Right renal pelvis (tissue), 4 donors: ENCODE measurements at regions not wholly inside any gene's neighbourhood (a gene's known extent, or its start where the extent isn't known, plus 50 kb on each side); places are given as distances from the start of the nearest gene placed in this dataset.
"Not testable (repeated sequence)": the region's sequence is repeated elsewhere in the genome, so short reads cannot be mapped to it uniquely, and the experiment has no call there.

Experiments used
- DNase-seq, 4 donors: peaks; one replicate each; pipeline ENCODE4 v3.0.0-alpha.2; 2013; ENCODE audit warnings: low read depth in 4 of 4, low spot score in 3 of 4, missing footprints in 1 of 4

DNA sequence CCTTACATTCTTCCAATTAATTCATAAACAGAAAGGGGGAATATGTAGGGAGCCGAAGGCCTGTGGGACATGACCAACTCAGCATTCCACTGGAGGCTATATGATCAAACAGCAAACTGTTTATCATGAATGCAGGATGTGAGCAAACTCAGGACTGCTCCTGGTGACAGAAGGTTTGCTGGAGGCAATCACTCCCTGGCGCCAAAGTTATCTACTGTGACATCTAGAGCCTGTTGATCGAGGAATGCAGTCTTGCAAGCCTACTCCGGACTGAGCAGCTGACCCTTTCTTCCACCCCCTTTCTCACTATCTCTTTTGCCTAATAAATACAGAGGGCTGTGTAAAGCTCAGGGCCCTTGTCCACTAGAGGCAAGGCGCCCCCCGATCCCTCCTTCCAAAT, 122.0 kb upstream of the ZCCHC13 start:
- DNase-seq = not testable (repeated sequence)

DNA sequence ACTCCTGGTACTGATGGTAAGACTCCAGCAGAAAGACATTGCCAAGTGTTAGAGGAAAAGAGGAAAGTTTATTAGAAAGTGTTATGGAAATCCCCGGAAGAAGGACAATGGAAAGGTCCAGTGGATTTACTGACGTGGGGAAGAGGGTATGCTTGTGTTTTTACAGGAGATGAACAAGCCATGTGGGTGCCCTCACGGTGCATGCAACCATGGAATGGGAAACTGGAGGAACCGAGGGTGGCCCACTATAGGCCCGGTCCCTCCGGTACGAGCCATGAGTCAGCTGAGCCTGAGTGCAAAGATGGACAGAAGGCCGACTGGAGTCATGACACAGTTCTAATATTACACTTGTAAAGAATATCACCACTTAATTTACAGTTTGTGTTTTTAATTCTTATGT, 123.3 kb upstream of the ZCCHC13 start:
- no peak for DNase-seq

DNA sequence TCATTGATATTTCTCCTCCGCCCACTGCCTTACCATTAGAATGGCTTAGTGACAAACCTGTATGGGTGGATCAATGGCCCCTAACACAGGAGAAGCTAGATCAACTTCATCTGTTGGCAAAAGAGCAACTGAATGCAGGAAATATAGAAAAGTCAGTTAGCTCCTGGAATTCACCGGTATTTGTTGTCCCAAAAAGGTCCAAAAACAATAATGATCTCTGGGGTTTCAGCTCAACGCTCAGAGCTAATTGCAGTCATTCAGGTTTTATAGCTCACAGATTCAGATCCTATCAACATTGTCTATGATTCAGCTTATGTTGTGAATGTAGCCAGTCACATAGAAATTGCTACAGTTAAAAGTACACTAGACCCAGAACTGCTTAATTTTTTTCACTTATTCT, 124.0 kb upstream of the ZCCHC13 start:
- no peak for DNase-seq

DNA sequence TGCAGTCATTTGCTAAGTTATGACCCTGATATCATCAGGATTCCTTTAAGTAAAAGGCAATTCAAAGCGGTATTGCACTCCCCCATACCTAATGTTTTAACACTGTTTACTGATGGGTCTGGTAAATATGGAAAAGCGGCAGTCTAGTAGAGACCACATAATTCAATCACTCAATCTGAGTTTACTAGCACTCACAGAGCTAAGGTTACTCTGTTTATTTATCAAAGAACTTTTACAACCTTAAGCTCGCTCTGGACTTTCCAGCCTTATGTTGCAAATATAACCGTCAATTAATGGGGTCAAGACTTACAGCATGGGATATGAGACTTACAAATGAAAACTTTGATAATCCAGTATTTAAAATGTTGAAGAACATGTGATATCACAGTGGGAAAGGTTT, 124.5 kb upstream of the ZCCHC13 start:
- DNase-seq = no peak

DNA sequence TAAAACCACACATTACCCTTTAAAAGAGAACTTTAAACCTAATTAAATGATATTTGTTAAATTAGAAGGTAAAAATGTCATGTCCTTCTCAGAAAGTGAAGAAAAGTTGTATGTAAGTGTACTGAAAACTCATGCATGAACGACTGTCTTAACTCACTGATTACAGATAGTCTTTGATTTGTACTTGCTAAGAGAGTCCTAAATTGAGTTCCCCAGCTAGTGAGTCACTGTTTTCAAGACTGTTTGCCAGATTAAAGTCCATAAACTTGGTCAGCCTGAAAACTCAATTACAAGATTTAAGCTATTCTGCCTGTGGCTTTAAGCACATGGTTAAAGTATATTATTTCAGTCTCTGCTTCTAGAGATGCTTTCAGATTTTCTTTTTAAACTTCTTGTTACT, 124.9 kb upstream of the ZCCHC13 start:
- DNase-seq = no peak

DNA sequence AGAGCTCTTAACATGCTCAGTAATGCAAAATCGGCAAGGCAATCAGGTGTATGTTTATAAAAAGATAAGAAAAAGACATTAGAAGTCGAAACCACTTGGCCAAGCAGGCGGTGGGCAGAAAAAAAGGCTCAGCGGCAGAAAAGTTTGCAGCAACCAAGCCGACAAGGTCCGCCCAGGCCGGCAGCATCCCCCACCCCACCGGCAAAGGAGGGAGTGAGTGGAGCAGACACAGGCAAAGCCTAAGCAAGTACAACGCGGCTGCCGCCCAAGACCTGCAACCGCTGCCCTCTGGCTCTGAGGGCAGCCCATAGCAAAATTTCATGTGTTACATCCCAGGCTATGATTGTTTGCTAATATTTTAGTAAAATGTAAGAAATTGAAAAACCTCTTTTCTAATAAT, 125.4 kb upstream of the ZCCHC13 start:
- DNase-seq = no peak

DNA sequence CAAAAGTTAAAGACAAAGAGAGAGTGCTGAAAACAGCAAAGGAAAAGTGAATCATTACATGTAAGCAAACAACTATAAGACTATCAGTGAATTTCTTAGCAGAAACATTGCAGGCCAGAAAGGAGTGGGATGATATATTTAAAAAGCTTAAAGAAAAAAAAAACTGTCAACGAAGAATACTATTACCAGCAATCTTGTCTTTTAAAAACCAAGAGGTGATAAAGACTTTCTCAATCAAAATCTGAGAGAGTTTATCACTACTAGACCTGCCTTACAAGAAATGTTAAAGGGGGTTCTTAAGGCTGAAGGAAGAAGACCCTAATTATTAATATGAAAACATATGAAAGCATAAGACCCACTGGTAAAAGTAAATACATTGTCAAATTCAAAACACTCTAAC, 132.5 kb upstream of the ZCCHC13 start:
- DNase-seq = no peak

DNA sequence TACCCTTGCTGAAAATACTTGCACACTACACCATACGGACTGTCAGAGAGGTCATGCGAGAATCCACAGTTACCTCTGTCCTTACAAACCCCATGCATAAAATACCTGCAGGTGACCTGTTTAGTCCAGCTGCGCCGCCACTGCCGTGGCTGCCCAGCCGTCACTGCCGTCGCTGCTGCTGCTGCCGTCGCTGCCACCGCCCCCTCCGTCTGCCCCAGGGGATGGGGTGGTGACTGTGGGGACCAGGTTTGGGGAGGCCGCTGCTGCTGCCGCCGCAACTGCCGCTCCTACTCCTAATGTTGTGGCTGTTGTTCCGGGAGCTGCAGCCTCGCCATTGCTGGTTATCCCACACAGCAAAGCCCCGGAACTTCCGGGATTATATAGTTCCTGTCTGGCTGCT, 141.8 kb upstream of the ZCCHC13 start:
- DNase-seq = no peak

DNA sequence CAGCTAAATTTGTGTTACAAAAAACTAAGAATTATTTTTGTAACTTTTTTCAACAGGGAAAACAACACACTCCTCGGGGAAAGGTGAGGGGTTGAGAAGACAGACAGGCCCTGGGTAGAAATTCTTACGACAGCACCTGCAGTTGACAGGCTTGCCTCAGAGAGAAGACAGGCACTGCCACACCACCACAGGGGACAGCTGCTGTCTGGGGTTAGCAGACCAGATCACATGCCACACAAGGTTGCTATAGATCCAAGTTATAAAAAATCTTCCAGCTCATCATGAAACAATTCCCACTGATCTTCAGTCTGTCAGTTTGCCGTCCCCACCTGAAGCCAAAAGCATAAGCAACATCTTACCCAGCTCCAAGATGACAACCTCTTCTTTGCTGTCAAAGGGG, 143.2 kb upstream of the ZCCHC13 start:
- DNase-seq = no peak

DNA sequence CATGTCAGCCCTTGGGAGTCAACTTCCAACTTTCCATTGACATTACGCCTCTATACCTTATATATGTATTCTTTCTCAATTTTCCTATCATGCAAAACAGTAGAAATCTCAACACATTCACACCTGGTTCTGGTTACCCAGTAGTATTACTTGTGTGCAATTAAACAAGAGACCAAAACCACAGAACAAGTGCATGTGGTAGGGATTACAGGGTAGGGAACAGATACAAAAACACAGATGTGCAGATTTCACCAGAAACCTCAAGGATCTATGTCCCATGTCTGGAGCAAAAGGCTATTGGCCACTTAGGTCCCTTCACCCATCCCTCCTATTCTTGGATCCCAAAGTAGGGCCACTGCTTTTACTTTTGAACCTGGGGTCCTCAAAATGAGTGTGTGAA, 143.6 kb upstream of the ZCCHC13 start:
- DNase-seq = no peak

DNA sequence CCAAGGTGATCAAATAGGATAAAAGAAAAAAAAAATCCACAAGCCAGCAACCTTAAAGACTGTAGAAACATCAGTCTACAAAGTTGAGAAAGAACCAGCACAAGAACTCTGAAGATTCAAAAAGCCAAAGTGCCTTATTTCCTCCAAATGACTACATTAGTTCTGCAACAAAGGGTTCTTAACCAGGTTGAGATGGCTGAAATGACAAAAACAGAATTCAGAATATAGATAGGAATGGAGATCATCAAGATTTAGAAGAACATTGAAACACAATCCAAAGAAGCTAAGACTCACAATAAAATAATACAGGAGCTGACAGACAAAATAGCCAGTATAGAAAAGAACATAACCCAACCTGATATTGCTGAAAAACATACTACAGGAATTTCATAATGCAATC, 156.5 kb upstream of the ZCCHC13 start:
- no peak for DNase-seq

DNA sequence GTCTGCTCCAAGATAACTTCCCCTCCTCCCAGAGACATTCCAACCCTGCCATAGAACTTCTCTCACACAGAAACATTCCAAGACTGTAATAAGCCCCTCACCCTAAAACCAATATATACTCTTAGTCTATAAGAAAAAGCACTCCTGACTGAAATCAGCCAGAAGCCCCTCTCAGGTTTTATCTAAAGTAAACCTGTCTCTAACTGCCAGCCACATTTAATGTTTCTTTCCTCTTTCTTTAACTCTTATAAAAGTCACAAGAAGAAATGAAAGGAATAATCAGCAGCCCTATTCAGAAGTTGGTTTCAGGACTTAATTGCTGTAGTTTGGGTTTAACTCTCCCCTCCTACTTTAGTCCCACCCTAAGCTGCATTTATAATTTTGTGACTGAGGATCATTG, 165.0 kb upstream of the ZCCHC13 start:
- no peak for DNase-seq

DNA sequence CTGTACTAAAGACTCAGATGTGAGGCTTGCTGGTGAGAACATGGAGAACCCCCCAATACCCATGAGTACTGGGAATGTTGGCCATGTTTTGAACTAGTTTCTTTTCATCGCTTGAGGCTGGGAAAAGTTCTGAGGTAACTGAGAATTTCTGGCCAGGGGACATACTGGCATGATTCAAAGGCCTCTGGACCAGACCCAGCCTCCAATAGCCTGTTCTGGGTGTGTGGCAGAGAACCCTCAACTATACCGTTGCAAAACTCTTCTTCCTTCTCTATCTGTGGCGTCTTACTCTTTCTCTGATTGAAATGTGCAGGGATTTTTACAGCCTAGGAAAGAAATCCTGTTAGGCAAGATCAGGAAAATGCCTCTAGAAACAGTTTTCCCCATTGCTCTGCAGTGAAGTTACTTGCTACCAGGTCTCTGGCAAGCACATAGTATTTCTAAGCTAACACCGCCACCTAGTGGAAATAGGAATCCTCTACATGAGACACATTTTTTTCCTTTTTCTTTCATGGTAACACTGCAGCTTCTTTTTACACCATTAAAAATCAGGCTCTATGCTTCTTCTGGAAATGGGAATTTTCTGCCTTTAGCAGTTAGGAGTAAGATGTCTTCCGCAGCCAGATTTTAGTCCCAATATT, 170.7 kb upstream of the ZCCHC13 start:
- peak; percentile 22 to 28 (median 23) for DNase-seq

DNA sequence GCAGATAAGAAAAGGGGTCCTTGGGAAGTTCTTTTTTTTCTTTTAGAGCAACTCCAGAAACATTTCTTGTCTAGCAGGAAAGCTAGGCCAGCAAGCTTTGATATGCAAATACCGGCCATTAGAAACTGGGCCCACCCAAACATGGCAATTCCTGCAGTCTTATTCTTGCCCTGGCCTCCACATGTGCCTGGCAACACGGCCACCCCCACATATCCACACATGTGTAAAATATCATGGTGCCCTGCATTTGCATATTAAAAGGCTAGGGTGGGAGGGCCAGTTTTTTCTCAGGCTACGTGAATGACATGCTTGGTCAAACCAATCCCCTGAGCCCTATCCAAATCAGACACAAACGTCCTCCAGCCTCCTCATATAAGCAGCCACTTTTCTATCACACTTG, 171.7 kb upstream of the ZCCHC13 start:
- no peak for DNase-seq

DNA sequence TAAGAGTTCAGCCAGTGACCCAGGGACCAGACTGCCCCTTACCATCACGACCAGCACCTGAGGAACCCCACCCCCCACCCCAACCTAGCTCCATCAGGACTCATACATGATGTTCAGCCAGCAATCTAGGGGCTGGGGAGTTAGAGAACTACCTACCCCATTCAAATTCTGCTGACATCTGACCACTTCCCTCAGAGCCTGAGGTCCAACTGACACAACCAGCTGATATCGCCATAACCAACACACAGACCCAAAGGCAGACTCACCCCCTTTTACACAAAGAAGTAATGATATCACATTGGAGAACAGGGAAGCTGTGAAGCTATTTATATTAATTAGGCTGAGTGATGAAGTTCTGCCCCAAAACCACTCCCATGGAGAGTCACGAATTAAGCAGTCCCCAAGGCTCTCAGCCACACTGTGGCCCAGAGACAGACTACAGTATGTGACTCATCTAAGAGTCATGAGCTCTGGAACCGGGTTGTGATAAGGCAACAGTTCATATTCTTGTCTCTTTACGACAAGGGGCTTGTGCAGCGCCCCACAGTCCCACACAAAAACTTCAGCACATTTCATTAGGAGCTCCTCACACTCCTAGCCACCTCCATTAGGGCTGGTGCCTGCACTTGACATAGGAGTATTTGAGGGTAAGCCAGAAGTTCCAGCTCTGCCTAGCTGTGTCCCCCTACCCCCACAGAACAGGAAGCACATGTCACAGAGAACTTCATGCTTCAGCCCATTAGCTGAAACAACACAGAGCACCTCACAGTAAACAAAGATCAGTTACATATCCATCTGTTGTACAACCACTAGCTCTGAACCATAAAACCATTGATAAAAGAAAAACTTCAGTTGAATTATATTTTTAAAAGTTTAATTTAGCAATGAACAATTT, 184.7 kb upstream of the ZCCHC13 start:
- no peak for DNase-seq

DNA sequence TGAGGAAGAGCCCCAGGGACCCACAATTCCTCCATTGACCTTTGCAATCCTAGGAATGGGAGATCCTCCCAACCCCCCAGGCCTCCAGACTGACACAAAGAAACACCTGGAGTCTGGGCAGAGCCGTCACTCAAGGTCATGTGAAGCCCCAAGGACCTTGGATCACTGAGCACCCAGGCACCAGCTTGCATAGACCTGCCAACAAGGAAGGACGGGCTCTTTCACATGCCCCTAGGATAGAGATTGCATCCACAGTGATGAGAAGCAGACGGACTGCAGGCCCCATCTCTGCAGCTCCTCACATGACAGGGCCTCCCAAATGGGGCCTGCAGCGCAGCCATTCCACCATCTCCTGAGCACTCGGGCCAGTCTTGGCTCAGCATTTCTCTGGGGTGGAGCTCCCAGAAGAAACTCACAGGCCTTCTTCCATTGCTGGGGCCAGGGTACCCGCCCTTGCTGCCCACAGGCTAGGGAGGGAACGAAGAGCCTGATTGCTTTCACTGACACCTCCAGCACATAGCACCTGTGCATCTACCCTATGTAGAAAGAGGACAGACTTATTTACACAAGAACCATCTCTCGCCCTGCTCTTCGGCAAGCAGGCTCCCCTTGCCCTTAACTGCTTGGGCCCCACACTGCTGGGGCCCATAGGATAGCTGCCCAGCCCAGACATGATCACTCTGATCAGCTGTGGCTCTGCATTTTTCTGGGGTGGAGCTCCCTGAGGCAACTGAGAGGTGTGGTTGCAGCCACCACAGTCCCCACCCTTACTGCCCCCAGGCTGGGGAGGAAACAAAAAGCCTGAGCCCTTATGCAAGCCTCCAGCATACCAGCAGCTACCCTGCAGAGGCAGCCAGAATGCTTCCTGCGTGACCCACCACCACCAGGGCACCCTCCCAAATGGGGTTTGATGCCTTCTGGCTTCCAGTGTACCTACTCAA, 185.7 kb upstream of the ZCCHC13 start:
- DNase-seq = no peak

DNA sequence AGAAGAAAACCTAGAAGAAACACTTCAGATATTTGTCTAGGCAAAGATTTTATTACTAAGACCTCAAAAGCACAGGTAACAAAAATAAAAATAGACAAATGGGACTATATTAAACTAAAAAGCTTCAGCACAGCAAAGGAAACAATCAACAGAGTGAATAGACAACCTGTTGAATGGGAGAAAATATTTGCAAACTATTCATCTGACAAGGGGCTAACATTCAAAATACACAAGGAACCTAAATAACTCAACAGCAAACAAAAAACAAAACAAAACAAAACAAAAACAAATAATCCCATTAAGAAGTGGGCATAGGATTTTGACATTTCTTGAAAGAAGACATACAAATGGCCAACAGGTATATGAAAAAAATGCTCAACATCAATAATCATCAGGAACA, 192.7 kb upstream of the ZCCHC13 start:
- DNase-seq = no peak

DNA sequence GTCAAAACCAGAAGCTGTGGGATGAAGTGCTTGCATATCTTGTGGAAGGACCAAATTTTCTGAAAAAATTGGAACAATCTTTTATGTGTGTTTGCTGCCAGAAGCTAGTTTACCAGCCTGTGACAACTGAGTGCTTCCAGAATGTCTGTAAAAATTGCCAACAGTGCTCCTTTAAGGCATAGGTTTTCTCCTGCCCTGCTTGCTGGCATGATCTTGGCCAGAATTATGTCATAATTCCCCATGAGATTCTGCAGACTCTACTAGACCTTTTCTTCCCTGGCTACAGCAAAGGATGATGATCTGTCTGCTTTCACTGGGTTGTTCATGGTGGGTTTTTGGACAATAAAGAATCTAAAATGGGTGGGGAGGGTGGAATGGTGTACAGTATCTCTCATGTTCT, 196.3 kb upstream of the ZCCHC13 start:
- no peak for DNase-seq

DNA sequence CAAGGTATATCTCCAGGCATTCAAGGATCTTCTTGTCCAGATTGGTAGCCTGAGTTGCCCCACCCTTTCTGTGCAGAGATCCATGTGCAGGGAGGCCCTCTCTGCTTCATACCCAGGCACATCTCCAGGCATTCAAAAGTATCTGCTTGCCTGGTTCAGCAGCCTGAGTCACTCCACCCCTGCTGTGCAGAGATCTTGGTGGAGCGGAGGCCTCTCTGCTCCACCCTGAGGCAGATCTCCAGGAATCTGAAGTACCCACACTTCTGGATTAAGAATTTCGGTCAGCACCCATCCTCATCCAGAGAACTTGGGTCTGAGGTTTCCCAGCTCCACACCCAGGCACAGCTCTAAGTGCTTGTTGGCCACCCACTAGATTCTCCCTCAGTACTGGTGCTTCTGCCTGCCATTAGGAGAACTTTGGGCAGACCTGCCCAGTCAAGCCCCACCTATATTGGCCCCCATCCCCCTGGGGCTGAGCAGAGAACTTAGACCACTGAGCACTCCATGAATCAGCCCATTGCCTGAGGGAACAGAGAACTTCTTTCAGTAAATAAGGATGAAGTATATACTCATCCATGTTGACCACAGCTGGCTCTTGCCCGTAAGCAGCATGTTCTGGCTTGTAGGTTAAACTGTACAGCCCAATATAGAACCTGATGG, 199.5 kb upstream of the ZCCHC13 start:
- DNase-seq = no peak

DNA sequence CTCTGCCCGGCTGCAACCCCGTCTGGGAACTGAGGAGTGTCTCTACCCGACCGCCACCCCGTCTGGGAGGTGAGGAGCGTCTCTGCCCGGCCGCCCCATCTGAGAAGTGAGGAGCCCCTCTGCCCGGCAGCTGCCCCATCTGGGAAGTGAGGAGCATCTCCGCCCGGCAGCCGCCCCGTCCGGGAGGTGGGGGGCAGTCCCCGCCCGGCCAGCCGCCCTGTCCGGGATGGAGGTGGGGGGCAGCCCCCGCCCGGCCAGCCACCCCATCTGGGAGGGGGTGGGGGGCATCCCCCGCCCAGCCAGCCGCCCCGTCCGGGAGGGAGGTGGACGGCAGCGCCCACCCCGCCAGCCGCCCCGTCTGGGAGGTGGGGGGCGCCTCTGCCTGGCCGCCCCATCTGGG, 205.6 kb upstream of the ZCCHC13 start:
- not testable (repeated sequence) for DNase-seq

DNA sequence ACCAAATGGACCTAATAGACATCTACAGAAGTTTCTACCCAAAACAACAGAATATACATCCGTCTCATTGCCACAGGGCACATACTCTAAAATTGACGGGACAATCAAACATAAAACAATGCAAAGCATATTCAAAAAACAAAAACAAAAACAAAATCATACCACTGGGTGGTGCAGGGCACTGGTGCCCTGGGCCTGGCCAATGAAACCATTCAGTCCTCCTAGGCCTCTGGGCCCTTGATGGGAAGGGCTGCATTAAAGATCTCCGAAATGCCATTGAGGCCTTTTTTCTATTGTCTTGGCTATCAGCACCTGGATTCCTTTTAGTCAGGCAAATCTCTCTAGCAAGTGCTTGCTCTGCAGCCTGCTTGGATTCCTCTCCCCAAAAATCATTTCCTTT, 213.9 kb upstream of the ZCCHC13 start:
- no peak for DNase-seq
